ENCODE measurements at regions not wholly inside any gene's neighbourhood (a gene's known extent, or its start where the extent isn't known, plus 50 kb on each side); places are given as distances from the start of the nearest gene placed in this dataset.

DNA sequence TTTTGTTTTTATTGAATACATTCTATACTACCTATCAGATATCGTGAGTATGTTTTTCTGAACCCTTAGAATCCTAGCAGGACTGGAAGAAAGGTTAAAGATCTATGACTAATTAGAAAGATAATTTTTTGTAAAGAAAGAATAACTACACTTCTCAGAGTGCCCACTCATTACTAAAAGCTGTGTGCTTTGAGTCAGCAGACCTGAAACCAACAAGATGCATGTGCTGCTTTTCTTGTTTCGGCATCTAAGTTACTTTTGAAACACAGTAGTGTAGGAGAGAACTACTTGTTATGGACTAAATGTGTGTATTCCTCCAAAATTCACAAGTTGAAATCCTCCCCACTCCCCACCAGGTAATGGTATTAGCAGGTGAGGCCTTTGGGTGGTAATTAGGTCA lies 127.8 kb upstream of the ESRRG start:
- Histone ChIP-seq H3K27me3 (no peaks in the 10 kb centered on the region), H3K4me3 (no peak overlapping the region), H3K4me1 (replicated peaks in 1 of 2) (no peaks in the 10 kb centered on the region), H3K36me3 (replicated peaks in 1 of 2) (no peaks in the 10 kb centered on the region), H3K9me3 (replicated peaks in 1 of 3) (no peaks in the 10 kb centered on the region), H3K27ac (no peak overlapping the region)
- no peak for DNase-seq
- intact Hi-C loops (cut with DNase I), result no loop called here
- TF ChIP-seq POLR2A (IDR thresholded peaks at IDR 0.05), result no peak
- TF ChIP-seq, protein P1, sequence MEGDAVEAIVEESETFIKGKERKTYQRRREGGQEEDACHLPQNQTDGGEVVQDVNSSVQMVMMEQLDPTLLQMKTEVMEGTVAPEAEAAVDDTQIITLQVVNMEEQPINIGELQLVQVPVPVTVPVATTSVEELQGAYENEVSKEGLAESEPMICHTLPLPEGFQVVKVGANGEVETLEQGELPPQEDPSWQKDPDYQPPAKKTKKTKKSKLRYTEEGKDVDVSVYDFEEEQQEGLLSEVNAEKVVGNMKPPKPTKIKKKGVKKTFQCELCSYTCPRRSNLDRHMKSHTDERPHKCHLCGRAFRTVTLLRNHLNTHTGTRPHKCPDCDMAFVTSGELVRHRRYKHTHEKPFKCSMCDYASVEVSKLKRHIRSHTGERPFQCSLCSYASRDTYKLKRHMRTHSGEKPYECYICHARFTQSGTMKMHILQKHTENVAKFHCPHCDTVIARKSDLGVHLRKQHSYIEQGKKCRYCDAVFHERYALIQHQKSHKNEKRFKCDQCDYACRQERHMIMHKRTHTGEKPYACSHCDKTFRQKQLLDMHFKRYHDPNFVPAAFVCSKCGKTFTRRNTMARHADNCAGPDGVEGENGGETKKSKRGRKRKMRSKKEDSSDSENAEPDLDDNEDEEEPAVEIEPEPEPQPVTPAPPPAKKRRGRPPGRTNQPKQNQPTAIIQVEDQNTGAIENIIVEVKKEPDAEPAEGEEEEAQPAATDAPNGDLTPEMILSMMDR (IDR thresholded peaks at IDR 0.05), result no peak
- 83 to 100% (median 94%) methylated on average over 2 of the region's 2 CpGs for WGBS, 4 donors

- DNase-seq, result no peak
- TF ChIP-seq, protein P1 (IDR thresholded peaks at IDR 0.05), result no peak
- no peak for TF ChIP-seq POLR2A (IDR thresholded peaks at IDR 0.05)
- Histone ChIP-seq H3K4me3 (no peak overlapping the region), H3K36me3 (replicated peaks in 1 of 2) (no peaks in the 10 kb centered on the region), H3K9me3 (replicated peaks in 1 of 3) (no peaks in the 10 kb centered on the region), H3K27ac (no peak overlapping the region), H3K4me1 (replicated peaks in 1 of 2) (no peaks in the 10 kb centered on the region), H3K27me3 (no peaks in the 10 kb centered on the region)
- intact Hi-C loops (cut with DNase I), result no loop called here
- WGBS, 4 donors, result 53 to 72% (median 68%) methylated on average over 4 of the region's 4 CpGs
These were observed 125.9 kb upstream of the ESRRG start for GRCh38 chr1:216849146-216849545.

DNA sequence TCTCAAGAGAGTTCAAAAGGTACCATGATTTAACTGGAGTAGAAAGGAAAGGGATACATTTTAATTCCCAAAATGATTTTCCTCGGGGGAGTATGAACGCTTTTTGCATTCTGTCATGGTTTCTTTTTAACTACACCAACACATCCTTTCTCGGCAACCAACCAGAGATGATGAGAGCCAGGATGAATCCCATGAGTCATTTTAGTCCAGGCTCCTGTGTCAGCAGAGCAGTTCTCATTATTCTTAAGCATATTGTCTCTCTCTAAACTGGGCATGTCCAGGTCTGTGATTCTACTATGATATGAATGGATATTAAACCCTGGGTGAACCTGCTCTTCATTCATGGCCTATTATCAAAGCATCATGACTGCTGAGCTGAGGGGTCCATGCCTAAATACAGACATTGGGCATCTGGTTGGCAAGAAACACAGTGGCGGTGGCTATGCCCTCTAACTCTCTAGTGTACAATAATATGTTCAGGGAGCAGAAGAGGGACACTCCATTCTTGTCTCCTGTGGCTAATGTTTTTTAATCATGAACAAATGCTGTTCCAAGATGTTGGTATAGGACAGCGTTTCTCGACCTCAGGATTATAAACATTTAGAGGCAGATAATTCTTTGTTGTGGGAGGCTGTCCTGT lies 124.3 kb upstream of the ESRRG start:
- no peaks in the 10 kb centered on the region for H3K27me3 ChIP-seq
- no peak for DNase-seq
- no peaks in the 10 kb centered on the region for H3K4me1 ChIP-seq (replicated peaks in 1 of 2)
- TF ChIP-seq POLR2A (IDR thresholded peaks at IDR 0.05), result no peak
- WGBS, 4 donors, result 86 to 92% (median 90%) methylated on average over 6 of the region's 6 CpGs
- intact Hi-C loops (cut with DNase I), result no loop called here
- no peaks in the 10 kb centered on the region for H3K36me3 ChIP-seq (replicated peaks in 1 of 2)
- no peak overlapping the region for H3K27ac ChIP-seq
- no peaks in the 10 kb centered on the region for H3K9me3 ChIP-seq (replicated peaks in 1 of 3)
- H3K4me3 ChIP-seq, result no peak overlapping the region

DNA sequence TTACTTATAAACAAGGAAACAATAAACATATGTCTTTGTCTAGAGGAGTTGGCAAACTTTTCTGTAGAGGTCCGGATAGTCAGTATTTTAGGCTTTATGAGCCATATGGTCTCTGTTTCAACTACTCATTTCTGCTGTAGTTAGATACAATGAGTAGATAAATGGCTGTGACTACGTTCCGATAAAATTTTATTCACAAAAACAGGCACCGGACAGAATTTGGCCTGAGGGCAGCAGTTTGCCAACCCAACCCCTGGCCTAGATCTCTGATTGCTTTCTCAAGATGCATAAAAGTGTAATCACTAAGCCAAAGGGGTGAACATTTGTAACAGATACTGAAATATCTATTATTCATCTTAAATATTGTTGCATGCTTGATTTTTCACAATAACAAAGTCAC lies 123.1 kb upstream of the ESRRG start:
- Histone ChIP-seq H3K4me1 (replicated peaks in 1 of 2) (no peaks in the 10 kb centered on the region), H3K27ac (no peak overlapping the region), H3K36me3 (replicated peaks in 1 of 2) (no peaks in the 10 kb centered on the region), H3K9me3 (replicated peaks in 1 of 3) (no peaks in the 10 kb centered on the region), H3K4me3 (no peak overlapping the region), H3K27me3 (no peaks in the 10 kb centered on the region)
- 81 to 93% (median 84%) methylated on average over 4 of the region's 4 CpGs for WGBS, 4 donors
- DNase-seq, result no peak
- intact Hi-C loops (cut with DNase I), result no loop called here
- no peak for TF ChIP-seq POLR2A (IDR thresholded peaks at IDR 0.05)
- TF ChIP-seq, protein P1 (IDR thresholded peaks at IDR 0.05), result no peak

GRCh38 chr1:216843409-216843808 lies 120.2 kb upstream of the ESRRG start:
- no peak for TF ChIP-seq POLR2A (IDR thresholded peaks at IDR 0.05)
- TF ChIP-seq, protein P1 (IDR thresholded peaks at IDR 0.05), result no peak
- intact Hi-C loops (cut with DNase I), result no loop called here

More at GRCh38 chr1:216843409-216843808, 120.2 kb upstream of the ESRRG start:
- no peak for DNase-seq
- H3K4me3 ChIP-seq, result no peak overlapping the region
- H3K27ac ChIP-seq, result no peak overlapping the region
- H3K36me3 ChIP-seq (replicated peaks in 1 of 2), result no peaks in the 10 kb centered on the region
- no peaks in the 10 kb centered on the region for H3K9me3 ChIP-seq (replicated peaks in 1 of 3)
- no peaks in the 10 kb centered on the region for H3K27me3 ChIP-seq
- H3K4me1 ChIP-seq (replicated peaks in 1 of 2), result no peaks in the 10 kb centered on the region
- 93 to 96% (median 95%) methylated on average over 5 of the region's 5 CpGs for WGBS, 4 donors

Data from adrenal gland (tissue), 9 donors.